ENCODE measurements at regions not wholly inside any gene's neighbourhood (a gene's known extent, or its start where the extent isn't known, plus 50 kb on each side); places are given as distances from the start of the nearest gene placed in this dataset.

GRCh38 chr14:101075025-101075800, 171.7 kb upstream of the RTL1 start:
- CTCF ChIA-PET, result no interaction called here
- H2AK5ac ChIP-seq (ENCODE audit: low read depth, low read length), result peak overlapping the region; percentile 70
- H3K23ac ChIP-seq (ENCODE audit: low read depth, low read length), result no peak overlapping the region
- peak overlapping the region; percentile 51; the same call in 1 of the 2 replicates for H3K4ac ChIP-seq (ENCODE audit: low read depth, low read length)
- H3K36me3 ChIP-seq (ENCODE audit: control insufficient read depth, insufficient read depth, low read length), result peaks cover 14% of the 10 kb centered on the region
- peaks cover 26% of the 10 kb centered on the region for H3K4me1 ChIP-seq (ENCODE audit: control insufficient read depth, insufficient read depth, low read length)
- DNase-seq (no peak), ATAC-seq (ENCODE audit: low read depth) (no peak)
- no peak overlapping the region for H3K18ac ChIP-seq (ENCODE audit: low read depth, low read length)
- peaks cover 10% of the 10 kb centered on the region; the same call in 1 of the 2 replicates for H3K9me1 ChIP-seq (ENCODE audit: insufficient read depth, low read length)
- no peak overlapping the region for H4K5ac ChIP-seq (ENCODE audit: low read depth, low read length)
- H2BK120ac ChIP-seq (ENCODE audit: low read depth, low read length), result peak overlapping the region; percentile 49; the same call in 1 of the 2 replicates
- H3K14ac ChIP-seq (replicated peaks; ENCODE audit: low read depth, low read length), result no peak overlapping the region
- peaks cover 2% of the 10 kb centered on the region; the same call in 1 of the 2 replicates for H3K27me3 ChIP-seq (ENCODE audit: control insufficient read depth, insufficient read depth, low read length)
- no peak overlapping the region for H3K9ac ChIP-seq (ENCODE audit: low read depth, low read length)
- H4K8ac ChIP-seq (ENCODE audit: low read depth in 2 of 2, low read length in 2 of 2), result peak overlapping the region in 1 of 2 experiments; percentile 10; a peak in 1 of 4 replicates
- H3K4me3 ChIP-seq (ENCODE audit: insufficient read depth, low read depth, low read length), result no peak overlapping the region
- BruUV-seq (replicated peaks), result no TSS peak
- no peak overlapping the region for H2BK5ac ChIP-seq (ENCODE audit: low read depth, low read length, poor library complexity, severe bottlenecking)
- dilution Hi-C loops (cut with HindIII; ENCODE audit: low sequenced_read_pairs, unreplicated experiment) (no loop called here), intact Hi-C loops (cut with micrococcal nuclease) (loop anchor here (10.0 kb wide), 1 partner anchor 160 kb away; no protein-coding TSS in a partner anchor), in situ Hi-C loops (cut with MboI; ENCODE audit: low sequenced_read_pairs) (no loop called here)
- peaks cover 0 to 10% of the 10 kb centered on the region in 2 experiments; a peak in 1 of 4 replicates for H3K79me1 ChIP-seq (ENCODE audit: low read depth in 1 of 2, low read length in 2 of 2)
- H2AFZ ChIP-seq (replicated peaks; ENCODE audit: low read length, poor library complexity), result peak overlapping the region; percentile 55
- no peak overlapping the region for H2AK9ac ChIP-seq (replicated peaks; ENCODE audit: low read depth, low read length, poor library complexity)
- no peak overlapping the region for H3K27ac ChIP-seq (ENCODE audit: insufficient read depth, low read length)
- no peaks in the 10 kb centered on the region for H3K9me3 ChIP-seq (ENCODE audit: control insufficient read depth, insufficient read depth, low read length)
- H2BK20ac ChIP-seq (ENCODE audit: low read depth, low read length), result peak overlapping the region; percentile 63; the same call in 1 of the 2 replicates
- no peak overlapping the region for H4K91ac ChIP-seq (ENCODE audit: insufficient read depth, low read depth, low read length)
- H3K4me2 ChIP-seq (ENCODE audit: low read depth, low read length), result no peak overlapping the region
- no peak overlapping the region for H3K56ac ChIP-seq (ENCODE audit: extremely low read depth, insufficient read depth, low read length)
- POLR2A ChIA-PET (ENCODE audit: unreplicated experiment), result no interaction called here
- H2BK15ac ChIP-seq (ENCODE audit: low read depth, low read length), result peak overlapping the region; percentile 22; the same call in 1 of the 3 replicates
- H4K20me1 ChIP-seq (ENCODE audit: insufficient read depth, low read length), result peaks cover 12% of the 10 kb centered on the region
- WGBS, 2 experiments (ENCODE audit: extremely low coverage in 2 of 2, insufficient read length in 1 of 2), result no CpG with 5 or more reads among the region's 9 CpGs
- TF ChIP-seq CHD1 (IDR thresholded peaks at IDR 0.05; ENCODE audit: low read depth, low read length) (no peak), MAZ (IDR thresholded peaks at IDR 0.05; ENCODE audit: borderline replicate concordance, low read depth, low read length) (no peak), USF2 (IDR thresholded peaks at IDR 0.05; ENCODE audit: low read depth, low read length) (no peak), FOS (IDR thresholded peaks at IDR 0.05; ENCODE audit: low read depth, low read length) (no peak), RAD21 (IDR thresholded peaks at IDR 0.05; ENCODE audit: low read length) (no peak), RFX5 (IDR thresholded peaks at IDR 0.05; ENCODE audit: low read depth, low read length) (no peak), SMC3 (IDR thresholded peaks at IDR 0.05; ENCODE audit: low read depth, low read length) (no peak), CEBPB (IDR thresholded peaks at IDR 0.05; ENCODE audit: low read depth, low read length) (no peak), RCOR1 (IDR thresholded peaks at IDR 0.05; ENCODE audit: insufficient replicate concordance, low read length) (no peak), CTCF (conservative IDR thresholded peaks at IDR 0.05; ENCODE audit: low read depth, low read length) (no peak), POLR2A (IDR thresholded peaks at IDR 0.05; ENCODE audit: low read depth, low read length) (no peak), MAFK (IDR thresholded peaks at IDR 0.05; ENCODE audit: low read depth, low read length) (no peak), BHLHE40 (IDR thresholded peaks at IDR 0.05; ENCODE audit: low read depth, low read length) (no peak), MXI1 (IDR thresholded peaks at IDR 0.05; ENCODE audit: borderline replicate concordance, low read depth, low read length) (no peak)
- TF ChIP-seq, protein P1, sequence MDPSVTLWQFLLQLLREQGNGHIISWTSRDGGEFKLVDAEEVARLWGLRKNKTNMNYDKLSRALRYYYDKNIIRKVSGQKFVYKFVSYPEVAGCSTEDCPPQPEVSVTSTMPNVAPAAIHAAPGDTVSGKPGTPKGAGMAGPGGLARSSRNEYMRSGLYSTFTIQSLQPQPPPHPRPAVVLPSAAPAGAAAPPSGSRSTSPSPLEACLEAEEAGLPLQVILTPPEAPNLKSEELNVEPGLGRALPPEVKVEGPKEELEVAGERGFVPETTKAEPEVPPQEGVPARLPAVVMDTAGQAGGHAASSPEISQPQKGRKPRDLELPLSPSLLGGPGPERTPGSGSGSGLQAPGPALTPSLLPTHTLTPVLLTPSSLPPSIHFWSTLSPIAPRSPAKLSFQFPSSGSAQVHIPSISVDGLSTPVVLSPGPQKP (IDR thresholded peaks at IDR 0.05; ENCODE audit: borderline replicate concordance, low read depth, low read length), result no peak
